HEK293T (cell line): ENCODE measurements at regions not wholly inside any gene's neighbourhood (a gene's known extent, or its start where the extent isn't known, plus 50 kb on each side); places are given as distances from the start of the nearest gene placed in this dataset.

Source experiments
- ARNT ChIP-seq: fragments of 450-650 bp; IDR thresholded peaks from 2 replicates; pipeline ENCODE4 v1.6.1; 2017; ENCODE audit warnings: mild to moderate bottlenecking
- BHLHE40 ChIP-seq: fragments of 450-650 bp; IDR thresholded peaks from 2 replicates; pipeline ENCODE4 v1.6.1; 2016; ENCODE audit warnings: mild to moderate bottlenecking, moderate library complexity, borderline replicate concordance
- ELF4 ChIP-seq: fragments of 450-650 bp; IDR thresholded peaks from 2 replicates; pipeline ENCODE4 v1.6.1; 2017; ENCODE audit warnings: antibody characterized with exemption
- FOXA1 ChIP-seq: fragments of 450-650 bp; IDR thresholded peaks from 2 replicates; pipeline ENCODE4 v1.6.1; 2016; ENCODE audit warnings: mild to moderate bottlenecking
- FOXK2 ChIP-seq: fragments of 450-650 bp; IDR thresholded peaks from 2 replicates; pipeline ENCODE4 v1.6.1; 2016; ENCODE audit warnings: mild to moderate bottlenecking
- FOXM1 ChIP-seq: fragments of 450-650 bp; IDR thresholded peaks from 2 replicates; pipeline ENCODE4 v1.6.1; 2017; ENCODE audit warnings: mild to moderate bottlenecking, borderline replicate concordance
- HDGF ChIP-seq: fragments of 450-650 bp; IDR thresholded peaks from 2 replicates; pipeline ENCODE4 v1.6.1; 2017; ENCODE audit warnings: antibody characterized with exemption, borderline replicate concordance
- LEF1 ChIP-seq: fragments of 450-650 bp; IDR thresholded peaks from 2 replicates; pipeline ENCODE4 v1.6.1; 2017; ENCODE audit warnings: mild to moderate bottlenecking, borderline replicate concordance
- PKNOX1 ChIP-seq: fragments of 450-650 bp; IDR thresholded peaks from 2 replicates; pipeline ENCODE4 v1.6.1; 2016
- SP1 ChIP-seq: fragments of 450-650 bp; IDR thresholded peaks from 2 replicates; pipeline ENCODE4 v1.6.1; 2017
- SUZ12 ChIP-seq: fragments of 450-650 bp; IDR thresholded peaks from 2 replicates; pipeline ENCODE4 v1.6.1; 2016; ENCODE audit warnings: mild to moderate bottlenecking
- TARDBP ChIP-seq: fragments of 450-650 bp; IDR thresholded peaks from 2 replicates; pipeline ENCODE4 v1.6.1; 2016
- ZNF384 ChIP-seq: fragments of 450-650 bp; IDR thresholded peaks from 2 replicates; pipeline ENCODE4 v1.6.1; 2016

GRCh38 chr13:22761709-22762108, 419.1 kb upstream of the SGCG start:
- TF ChIP-seq FOXA1, result no peak
- no peak for TF ChIP-seq PKNOX1
- TF ChIP-seq SP1, result no peak
- TF ChIP-seq HDGF, result no peak
- no peak for TF ChIP-seq BHLHE40
- TF ChIP-seq FOXK2, result no peak
- no peak for TF ChIP-seq SUZ12
- TF ChIP-seq FOXM1, result no peak
- no peak for TF ChIP-seq TARDBP
- no peak for TF ChIP-seq LEF1
- no peak for TF ChIP-seq ELF4
- TF ChIP-seq ARNT, result no peak
- TF ChIP-seq ZNF384, result no peak
